ENCODE measurements at regions not wholly inside any gene's neighbourhood (a gene's known extent, or its start where the extent isn't known, plus 50 kb on each side); places are given as distances from the start of the nearest gene placed in this dataset.

DNA sequence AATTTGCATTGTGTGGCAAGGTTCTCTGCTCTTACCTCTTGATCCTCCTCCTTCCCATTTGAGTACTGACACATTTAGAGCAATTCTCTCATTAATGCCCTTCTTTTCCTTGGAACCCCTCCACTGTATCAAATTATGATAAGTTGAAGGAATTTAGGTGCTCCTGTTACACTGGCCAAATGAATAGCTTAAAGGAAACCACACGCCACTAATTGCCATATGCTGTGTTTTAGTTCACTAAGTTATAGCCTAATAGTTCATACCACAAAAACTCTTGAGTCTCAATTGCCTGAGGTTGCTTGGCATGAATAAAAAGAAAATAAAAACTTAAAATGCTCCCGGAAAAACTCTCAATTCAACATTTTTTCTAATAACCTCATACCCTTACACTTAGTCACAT, 1239.3 kb downstream of the EPHA7 start (continued):
- TF ChIP-seq, protein P1, sequence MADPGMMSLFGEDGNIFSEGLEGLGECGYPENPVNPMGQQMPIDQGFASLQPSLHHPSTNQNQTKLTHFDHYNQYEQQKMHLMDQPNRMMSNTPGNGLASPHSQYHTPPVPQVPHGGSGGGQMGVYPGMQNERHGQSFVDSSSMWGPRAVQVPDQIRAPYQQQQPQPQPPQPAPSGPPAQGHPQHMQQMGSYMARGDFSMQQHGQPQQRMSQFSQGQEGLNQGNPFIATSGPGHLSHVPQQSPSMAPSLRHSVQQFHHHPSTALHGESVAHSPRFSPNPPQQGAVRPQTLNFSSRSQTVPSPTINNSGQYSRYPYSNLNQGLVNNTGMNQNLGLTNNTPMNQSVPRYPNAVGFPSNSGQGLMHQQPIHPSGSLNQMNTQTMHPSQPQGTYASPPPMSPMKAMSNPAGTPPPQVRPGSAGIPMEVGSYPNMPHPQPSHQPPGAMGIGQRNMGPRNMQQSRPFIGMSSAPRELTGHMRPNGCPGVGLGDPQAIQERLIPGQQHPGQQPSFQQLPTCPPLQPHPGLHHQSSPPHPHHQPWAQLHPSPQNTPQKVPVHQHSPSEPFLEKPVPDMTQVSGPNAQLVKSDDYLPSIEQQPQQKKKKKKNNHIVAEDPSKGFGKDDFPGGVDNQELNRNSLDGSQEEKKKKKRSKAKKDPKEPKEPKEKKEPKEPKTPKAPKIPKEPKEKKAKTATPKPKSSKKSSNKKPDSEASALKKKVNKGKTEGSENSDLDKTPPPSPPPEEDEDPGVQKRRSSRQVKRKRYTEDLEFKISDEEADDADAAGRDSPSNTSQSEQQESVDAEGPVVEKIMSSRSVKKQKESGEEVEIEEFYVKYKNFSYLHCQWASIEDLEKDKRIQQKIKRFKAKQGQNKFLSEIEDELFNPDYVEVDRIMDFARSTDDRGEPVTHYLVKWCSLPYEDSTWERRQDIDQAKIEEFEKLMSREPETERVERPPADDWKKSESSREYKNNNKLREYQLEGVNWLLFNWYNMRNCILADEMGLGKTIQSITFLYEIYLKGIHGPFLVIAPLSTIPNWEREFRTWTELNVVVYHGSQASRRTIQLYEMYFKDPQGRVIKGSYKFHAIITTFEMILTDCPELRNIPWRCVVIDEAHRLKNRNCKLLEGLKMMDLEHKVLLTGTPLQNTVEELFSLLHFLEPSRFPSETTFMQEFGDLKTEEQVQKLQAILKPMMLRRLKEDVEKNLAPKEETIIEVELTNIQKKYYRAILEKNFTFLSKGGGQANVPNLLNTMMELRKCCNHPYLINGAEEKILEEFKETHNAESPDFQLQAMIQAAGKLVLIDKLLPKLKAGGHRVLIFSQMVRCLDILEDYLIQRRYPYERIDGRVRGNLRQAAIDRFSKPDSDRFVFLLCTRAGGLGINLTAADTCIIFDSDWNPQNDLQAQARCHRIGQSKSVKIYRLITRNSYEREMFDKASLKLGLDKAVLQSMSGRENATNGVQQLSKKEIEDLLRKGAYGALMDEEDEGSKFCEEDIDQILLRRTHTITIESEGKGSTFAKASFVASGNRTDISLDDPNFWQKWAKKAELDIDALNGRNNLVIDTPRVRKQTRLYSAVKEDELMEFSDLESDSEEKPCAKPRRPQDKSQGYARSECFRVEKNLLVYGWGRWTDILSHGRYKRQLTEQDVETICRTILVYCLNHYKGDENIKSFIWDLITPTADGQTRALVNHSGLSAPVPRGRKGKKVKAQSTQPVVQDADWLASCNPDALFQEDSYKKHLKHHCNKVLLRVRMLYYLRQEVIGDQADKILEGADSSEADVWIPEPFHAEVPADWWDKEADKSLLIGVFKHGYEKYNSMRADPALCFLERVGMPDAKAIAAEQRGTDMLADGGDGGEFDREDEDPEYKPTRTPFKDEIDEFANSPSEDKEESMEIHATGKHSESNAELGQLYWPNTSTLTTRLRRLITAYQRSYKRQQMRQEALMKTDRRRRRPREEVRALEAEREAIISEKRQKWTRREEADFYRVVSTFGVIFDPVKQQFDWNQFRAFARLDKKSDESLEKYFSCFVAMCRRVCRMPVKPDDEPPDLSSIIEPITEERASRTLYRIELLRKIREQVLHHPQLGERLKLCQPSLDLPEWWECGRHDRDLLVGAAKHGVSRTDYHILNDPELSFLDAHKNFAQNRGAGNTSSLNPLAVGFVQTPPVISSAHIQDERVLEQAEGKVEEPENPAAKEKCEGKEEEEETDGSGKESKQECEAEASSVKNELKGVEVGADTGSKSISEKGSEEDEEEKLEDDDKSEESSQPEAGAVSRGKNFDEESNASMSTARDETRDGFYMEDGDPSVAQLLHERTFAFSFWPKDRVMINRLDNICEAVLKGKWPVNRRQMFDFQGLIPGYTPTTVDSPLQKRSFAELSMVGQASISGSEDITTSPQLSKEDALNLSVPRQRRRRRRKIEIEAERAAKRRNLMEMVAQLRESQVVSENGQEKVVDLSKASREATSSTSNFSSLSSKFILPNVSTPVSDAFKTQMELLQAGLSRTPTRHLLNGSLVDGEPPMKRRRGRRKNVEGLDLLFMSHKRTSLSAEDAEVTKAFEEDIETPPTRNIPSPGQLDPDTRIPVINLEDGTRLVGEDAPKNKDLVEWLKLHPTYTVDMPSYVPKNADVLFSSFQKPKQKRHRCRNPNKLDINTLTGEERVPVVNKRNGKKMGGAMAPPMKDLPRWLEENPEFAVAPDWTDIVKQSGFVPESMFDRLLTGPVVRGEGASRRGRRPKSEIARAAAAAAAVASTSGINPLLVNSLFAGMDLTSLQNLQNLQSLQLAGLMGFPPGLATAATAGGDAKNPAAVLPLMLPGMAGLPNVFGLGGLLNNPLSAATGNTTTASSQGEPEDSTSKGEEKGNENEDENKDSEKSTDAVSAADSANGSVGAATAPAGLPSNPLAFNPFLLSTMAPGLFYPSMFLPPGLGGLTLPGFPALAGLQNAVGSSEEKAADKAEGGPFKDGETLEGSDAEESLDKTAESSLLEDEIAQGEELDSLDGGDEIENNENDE (IDR thresholded peaks at IDR 0.05; ENCODE audit: insufficient replicate concordance, low read length) = no peak
- no peak for TF ChIP-seq CHD1 (IDR thresholded peaks at IDR 0.05; ENCODE audit: low read depth, low read length)

Measured in H1 (cell line).